Tongue (tissue), 1 donor: ENCODE measurements at regions not wholly inside any gene's neighbourhood (a gene's known extent, or its start where the extent isn't known, plus 50 kb on each side); places are given as distances from the start of the nearest gene placed in this dataset.
"Not testable (repeated sequence)": the region's sequence is repeated elsewhere in the genome, so short reads cannot be mapped to it uniquely, and the experiment has no call there.

Experiments used
- DNase-seq: peaks from one replicate; pipeline ENCODE4 v3.0.0-alpha.2; 2015

DNA sequence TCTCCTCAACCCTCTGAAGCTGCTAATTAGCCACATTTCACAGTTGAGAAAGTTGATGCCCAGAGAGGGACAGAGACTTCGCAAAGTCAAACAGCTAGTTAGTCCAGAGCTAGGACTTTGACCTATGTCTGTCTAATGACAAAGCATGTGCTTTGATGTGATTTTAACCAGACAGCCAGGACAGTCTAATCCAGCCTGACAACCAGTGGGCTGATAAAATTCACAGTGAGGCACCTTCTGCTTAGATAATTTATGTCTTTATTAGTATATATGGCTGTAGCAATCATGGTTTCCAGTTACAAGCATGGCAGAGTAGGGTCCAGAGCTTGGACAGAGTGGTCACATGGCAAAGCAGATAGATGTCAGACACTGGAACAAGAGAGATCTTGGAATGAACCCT, 133.6 kb upstream of the C1QTNF7 start:
- DNase-seq, result no peak

DNA sequence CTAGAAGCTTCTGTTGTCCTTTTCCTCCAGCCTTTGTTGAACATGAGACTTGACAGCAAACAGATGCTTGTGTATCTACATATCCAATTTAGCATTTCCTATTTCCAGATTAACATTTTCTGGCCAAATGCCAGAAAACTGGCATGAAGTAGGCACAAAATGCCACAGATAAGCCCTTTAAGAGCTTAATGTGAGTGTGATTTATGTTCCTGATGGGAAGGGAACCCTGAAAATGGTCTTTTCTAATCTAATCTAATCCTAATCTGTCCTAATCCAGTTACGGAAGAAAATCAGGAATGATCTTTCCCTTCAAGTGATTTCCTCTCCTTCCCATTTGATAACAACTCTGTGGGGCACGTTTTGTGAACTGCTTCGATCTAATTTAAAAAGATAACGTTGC, 133.0 kb upstream of the C1QTNF7 start:
- DNase-seq, result no peak

DNA sequence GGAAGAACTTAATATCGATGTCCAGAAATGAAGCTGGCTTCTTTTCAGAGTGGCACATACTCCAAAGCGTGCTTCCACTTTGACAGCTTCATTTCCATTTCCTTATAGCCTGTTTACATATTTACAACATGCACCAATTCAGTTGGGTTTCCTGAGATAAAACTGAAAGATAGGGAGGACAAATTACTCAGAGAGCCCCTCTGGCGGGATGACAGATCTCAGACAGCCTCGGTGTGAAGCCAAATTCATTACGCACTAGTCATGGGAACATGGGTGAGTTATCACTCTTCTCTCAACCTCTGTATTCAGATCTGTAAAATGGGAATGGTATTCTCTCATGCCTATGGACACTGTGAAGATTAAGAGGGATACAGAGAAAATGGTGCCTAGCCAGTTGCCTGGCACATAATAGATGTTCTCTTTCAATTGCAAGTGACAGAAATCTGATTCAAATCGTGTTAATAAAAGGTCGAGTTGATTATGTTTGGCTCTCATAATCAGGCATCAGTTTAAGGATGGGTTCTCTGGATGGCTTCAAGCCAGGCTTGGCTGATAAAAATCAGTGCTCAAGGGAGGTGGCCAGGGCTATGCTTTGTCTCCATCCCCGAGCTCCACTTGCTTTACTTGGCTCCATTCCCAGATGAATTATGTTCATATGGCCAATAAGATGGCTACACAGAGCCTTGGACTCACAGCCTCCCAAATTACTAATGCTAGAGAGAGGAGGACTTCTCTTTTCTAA, 132.2 kb upstream of the C1QTNF7 start:
- DNase-seq, result no peak

DNA sequence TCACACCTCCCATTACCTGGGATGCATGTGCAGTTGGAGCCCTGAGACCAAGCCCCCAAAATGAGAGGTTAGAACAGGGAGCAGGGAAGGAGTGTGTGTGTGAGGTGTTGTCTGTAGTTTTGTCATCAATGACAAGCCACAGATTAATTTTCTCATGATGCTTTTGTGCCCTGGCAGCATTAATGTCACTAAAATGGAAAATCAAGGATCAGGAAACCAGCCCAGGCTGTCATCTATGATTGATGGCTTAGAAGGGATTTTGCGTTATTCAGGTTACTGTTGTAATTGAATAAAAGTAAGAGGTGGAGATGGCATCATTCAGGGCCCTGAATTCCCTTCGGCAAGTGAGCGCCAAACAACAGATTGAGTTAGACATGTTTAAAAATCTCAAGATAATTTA, 130.5 kb upstream of the C1QTNF7 start:
- DNase-seq, result no peak

DNA sequence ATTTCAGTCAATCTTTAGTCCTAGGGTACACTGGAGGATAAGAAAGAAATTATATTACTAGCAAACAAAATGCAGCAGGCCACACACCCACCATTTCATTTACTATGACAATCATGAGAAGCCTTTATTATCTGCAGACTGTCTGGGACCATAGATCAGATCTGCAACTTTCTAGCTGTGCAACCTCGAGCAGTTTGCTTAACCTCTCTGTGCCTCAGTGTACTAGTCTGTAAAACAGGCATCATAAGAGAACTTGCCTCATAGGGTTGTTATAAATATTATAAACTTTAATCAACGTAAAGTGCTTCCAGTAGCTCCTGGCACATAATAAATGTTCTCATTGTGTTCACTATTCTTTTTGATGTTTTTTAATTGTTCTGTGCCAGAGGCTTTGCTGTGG, 128.2 kb upstream of the C1QTNF7 start:
- no peak for DNase-seq

DNA sequence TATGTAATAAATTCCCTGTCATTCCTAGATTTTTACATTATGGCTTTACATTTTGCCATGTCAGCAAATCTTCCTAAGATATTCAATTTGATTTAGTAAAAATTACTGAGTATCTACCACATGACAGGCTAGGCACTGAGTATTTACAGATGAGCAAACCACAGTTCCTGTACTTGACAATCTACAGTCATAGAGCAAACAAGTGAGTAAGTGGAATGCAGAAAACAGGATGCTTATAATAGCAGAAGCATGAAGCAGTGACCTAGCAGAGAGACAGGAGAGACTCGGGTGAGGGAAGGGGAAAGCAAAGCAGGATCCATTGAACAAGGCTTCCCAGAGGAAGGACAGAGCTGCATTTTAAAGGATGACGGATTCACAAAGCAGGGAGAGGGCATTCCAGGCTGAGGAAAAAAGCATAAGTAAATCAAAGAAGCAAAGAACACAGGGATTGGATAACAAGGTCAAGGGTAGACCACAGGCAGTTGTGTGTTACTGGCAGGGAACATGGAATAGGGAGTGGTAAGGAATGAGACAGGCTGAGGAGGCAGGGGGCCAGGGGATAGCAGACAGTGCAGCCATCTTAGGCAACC, 124.7 kb upstream of the C1QTNF7 start:
- peak; percentile 41 for DNase-seq

DNA sequence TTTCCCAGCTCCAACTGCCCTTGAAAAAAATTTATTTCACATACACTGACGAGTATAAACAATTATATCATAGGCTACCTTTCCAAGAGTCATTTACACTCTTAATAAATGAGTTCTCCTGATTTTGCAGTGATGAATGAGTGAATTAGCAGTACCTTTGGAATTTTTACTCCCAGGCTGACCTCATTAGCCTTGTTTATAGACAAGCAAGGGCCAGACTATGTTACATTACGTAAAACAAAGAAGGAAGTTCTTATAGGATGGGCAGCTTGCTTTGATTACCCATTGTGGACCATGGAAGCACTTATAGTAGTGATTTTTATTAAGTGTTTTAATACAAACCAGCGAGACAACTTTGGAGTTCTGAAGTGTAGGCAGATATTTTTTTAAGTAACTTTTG, 112.9 kb upstream of the C1QTNF7 start:
- no peak for DNase-seq

DNA sequence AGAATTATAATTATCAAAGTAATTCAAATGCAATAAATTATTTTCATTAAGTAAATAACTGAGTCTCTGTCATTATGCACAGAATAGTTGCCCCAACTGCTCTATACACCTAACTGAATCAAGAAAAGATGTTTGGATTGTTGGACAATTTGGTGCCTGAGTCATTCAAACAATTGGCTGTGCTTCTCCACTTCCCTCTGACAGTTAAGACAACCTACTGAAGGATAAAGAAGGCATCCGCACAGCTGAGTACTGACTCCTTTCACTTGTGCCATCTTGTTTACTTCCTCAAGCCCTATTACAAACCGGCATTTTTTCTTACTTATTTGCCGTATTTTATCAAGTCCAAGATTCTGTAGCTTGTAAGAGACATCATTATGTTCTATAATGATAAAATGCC, 110.6 kb upstream of the C1QTNF7 start:
- DNase-seq, result no peak

DNA sequence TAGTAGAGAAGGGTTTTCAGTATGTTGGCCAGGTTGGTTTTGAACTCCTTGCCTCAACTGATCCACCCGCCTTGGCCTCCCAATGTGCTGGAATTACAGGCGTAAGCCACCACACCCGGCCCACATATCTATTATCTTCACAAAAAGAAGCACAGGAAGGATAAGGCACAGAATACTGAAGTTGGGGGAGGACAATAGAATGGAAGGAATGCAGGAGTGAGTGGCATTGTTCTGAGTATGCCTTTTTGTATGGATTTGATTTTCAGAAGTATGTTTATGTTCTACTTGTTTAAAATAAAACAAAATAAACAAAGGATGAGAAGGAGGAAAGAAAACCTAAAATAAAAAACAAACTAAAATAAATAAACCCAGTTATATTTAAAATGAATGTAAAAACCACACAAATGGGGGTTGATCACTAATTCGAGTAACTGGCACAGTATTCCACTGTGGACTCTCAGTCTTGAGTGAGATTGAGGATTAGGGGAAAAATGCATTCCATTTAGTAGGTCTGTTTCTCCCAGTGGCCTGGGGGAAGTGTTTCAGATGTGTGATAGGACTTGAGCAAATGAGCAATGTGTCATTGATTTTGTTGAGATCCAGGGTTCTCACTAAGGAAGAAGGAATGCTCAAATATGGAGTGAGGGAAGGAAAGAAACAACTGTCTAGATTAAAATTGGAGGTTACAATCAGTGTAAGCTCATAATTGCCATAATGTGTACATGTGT, 109.0 kb upstream of the C1QTNF7 start:
- no peak for DNase-seq

DNA sequence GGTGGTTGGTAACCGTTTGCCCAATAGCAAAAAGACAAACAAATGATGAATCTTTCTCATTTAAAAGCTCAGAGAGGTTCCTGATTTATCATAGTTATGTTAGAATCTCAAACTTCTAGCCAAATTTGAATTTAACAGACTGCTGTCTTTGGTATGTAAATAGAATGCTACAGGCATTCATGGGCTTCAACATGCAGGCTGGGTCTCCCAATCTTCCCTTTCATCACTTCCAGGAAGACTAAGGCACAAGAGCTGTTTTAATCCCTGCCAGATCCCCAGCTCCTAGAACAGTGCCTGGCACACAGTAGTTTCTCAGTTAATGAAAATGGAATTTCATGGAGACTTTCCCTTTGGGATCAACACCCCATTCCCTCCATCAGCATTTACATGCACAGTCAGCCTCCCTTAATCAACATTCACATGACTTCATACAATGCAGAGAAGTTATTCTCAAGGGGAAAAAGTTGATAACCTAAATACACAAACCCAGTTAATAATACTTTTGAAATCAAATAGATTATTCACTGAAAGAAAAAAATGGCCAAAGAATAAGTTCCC, 107.6 kb upstream of the C1QTNF7 start:
- DNase-seq, result no peak

DNA sequence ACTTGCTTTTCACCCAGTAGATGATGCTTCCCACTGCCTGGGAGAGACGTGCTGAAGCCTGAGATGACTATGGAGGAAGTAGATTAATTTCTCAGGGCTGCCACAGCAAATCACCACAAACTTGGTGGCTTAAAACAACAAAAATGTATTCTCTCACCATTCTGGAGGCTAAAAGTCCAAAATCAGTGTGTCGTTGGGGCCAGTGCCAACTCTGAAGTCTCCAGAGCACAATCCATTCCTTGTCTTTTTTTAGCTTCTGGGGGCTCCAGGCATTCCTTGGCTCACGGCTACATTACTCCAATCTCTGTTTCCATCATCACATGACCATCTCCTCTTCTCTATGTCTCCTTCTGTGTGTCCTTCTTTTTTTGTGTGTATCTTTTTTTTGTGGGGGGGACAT, 105.8 kb upstream of the C1QTNF7 start:
- DNase-seq, result no peak

DNA sequence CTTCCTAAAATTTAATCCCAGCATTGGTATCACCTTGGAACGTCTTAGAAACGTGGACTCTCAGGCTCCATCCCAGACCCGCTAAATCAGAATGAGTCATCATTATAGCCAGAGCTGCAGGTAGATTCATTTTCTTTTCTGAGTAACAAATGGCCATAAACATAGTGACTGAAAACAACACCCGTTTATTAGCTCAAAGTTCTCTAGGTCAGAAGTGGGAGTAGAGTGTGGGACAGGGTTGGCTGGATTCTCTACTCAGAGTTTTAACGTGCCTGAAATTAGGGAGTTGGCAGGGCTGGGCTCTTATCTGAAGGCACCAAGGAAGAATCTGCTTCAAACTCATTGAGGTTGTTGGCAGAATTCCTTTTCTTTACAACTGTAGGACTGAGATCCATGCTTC, 101.8 kb upstream of the C1QTNF7 start:
- DNase-seq, result no peak

DNA sequence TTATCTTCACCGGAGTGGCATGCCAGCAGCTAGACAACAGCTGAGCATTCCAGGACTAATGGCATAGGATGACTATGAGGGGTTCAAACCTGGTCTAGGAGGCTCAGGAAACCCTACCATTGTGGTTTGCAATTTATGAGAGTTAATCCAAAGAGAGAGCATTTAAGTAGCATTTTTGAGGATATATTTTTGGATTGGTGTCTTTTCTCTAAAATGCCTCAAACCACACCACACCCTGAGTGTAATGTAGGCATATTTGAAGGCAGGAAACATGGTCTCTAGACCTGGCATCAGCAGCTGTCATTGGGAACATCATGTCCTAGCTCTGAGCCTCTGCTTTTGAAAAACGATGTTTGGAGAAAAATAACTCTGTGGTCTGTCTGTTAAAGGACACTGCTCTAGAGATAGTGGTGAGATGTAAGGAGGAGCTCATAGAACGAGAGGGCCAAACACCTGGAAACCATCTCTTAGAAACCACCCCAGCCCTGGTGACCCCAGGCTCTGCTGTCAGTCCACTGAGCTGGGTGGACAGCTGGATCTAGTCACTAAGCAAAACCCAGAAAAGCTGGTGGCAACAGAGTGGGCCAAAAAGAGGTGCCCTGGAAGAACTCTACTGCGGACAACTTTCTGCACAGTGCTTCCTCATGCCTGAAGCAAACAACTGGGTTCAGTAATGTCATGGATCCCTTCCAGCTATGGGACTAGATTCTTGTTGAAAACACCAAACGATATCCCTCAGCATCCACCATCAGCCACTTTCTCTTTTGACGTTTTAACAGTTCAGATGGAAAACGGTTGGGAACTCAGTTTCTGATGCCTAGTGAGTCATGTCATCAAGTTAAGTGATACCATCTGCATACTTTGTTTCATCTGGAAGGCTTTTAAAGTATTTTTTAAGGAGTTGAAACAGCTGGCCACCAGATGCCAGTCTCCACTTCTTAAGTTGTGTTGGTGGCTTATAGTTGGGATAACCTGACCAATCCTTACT, 100.2 kb upstream of the C1QTNF7 start:
- DNase-seq, result peak; percentile 49

DNA sequence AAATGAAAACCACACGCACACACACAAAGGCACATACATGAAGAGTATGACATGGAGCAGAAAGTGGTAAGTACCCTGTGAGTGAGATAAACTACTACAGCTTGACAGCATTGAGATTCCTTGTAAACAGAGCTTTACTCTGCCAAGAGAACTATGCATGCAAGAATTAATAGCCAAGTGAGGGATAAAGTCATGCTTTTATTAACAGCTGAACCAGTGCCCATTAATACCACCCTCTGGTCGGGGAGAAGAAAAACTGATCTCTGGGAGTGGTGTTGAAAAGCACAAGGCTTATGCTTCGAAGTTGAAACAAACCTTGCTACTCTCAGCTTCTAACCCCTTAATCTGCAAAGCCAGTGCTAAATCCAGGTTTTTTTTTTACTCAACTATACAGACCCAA, 95.9 kb upstream of the C1QTNF7 start:
- DNase-seq, result peak; percentile 74

DNA sequence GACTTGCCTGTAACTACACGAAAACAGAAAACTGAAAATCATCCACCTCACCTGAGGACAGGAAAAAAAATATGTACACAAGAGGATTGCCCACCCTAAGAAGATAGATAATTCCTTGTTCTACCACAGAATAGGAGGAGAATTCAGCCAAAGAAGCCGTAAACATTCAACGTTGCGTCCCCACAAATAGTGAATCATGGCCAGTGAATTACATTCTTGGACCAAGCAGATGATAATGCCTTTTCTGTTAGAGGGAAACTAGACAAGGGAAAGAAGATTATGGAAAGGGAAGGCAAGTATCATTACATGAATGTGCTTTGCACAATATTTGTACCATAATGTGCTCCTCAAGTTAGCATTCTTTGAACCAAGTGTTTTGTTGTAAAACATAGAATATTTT, 95.5 kb upstream of the C1QTNF7 start:
- DNase-seq, result no peak

DNA sequence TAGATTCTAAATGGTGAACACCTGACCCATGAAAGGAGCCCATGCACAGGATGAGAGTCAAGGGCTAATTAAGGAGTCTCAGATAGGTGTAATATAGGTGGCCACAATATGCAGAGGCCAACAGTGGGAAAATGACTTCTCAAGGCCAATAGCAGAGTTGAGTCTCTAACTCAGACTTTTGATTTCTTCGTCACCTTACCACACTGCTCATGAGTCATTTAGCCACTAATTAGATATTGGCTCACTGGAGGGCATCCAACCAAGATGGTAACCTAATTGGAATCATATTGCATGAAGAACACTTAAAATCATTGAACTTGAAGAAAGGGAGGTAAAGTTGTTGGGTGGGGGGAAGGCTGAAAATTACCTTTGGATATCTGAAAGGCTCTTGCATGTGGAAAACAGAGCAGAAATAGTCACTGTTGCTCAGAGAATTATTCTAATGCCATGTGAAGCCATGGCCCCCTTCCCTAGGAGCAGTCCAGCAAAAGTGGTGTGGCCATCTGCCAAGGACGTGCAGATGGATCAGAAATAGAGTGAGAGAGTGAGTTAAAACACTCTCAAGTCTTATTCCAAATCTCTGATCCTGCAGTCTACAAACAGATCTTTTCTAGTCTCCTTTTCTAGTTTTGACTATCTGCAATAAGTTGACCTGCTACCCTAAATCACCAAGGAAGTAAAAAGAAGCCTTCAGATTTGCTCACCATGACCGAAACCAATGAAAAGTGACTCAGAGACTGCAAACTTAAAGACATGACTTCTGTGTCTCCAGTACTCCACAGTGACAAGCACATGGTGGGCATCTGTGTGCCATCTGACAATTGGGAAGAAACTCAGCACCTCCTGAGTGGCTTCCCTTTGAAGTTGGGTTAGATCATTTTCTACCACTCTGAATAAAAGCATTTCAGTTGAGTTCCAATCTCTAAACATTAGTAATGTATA, 93.9 kb upstream of the C1QTNF7 start:
- no peak for DNase-seq

DNA sequence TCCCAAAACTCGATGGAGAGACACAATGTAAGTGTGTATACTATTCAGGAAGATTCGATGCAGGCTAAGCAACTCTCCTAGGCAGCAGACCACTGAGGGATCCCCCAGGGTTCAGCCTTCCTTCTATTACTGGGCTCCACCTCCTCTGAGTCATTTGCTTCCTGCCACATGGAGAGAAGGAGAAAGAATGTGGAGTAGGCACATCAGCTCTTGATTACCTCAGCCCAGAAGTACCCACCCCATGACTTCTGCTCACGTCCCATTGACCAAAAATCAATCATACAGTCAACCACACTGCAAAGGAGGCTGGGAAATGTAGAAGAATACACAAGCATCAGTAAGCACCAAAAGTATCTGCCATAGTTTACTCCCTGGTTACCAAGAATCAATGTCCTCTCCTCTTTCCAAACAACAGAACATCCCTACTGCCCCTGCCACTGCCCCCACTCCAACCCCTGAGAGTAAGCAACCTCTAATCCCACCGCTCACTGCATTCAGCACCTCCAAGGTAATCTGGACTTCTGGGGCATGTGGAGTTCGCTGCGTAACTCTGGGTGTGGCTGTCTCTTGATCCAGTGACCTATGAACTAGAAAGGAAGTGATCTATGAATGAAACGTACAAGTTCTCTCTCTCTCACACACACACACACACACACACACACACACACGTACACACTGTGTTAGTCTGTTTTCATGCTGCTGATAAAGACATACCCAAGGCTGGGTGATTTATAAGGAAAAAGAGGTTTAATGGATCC, 91.2 kb upstream of the C1QTNF7 start:
- no peak for DNase-seq

DNA sequence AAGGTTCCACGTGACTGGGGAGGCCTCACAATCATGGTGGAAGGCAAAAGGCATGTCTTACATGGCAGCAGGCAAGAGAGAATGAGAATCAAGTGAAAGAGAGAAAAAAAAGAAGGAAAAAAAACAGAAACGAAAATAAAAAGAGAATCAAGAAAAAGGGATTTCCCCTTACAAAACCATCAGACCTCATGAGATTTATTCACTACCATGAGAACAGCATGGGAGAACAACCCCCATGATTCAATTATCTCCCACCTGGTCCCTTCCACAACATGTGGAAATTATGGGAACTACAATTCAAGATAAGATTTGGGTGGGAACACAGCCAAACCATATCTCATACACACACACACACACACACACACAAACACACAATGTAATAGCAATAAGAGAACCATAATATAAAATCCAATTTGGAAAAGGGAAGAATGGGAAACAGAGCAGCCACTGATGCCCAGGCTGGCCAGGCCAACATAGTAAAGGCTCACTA, 90.6 kb upstream of the C1QTNF7 start:
- not testable (repeated sequence) for DNase-seq

DNA sequence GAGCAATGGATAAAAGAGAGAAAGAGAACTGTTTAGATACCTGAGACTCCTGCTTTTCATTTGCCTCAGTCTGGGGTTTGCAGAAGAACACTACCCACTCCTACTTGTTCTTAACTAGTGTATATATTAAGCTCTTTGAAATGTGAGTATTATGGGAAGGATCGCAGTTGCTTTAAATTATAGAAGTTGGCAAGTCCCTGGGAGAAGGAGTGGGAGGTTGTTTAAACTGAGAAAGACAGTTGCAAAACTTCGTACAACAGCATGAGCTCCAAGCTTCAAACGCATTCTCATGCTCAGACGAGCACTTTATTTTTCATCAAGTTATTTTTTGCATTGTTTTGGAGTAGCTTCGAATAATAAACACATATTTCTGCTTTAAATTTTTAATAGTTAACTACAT, 88.1 kb upstream of the C1QTNF7 start:
- DNase-seq, result peak; percentile 58

DNA sequence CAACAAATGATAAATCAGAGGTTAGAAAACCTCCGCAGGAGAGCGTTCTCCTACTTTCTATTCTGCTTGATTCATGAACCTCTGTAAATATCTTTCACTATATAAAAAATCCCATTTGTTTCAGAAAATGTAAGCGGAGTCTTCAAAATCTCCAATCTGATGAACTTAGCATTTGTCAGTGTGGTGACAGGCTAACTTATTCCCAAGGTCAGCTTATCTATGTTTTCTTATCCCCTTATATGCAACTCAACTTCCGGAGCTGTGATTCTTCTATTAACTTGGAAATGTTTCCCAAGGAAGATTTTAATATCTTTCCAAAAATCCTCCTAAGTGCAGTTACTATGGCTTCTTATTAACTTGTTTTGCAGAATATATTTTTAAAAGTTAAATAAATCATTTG, 87.5 kb upstream of the C1QTNF7 start:
- DNase-seq, result no peak
